GM21390 (cell line): ENCODE measurements at regions not wholly inside any gene's neighbourhood (a gene's known extent, or its start where the extent isn't known, plus 50 kb on each side); places are given as distances from the start of the nearest gene placed in this dataset.

Experiments
- ATAC-seq: cut with Tn5 transposase; IDR thresholded peaks from one replicate; pipeline ENCODE4 v1.9.1; 2021; ENCODE audit not compliant: unreplicated experiment

GRCh38 chr10:20958764-20959163 lies 61.7 kb upstream of the NEBL start:
- ATAC-seq, result no peak

- ATAC-seq, result no peak
Observed at GRCh38 chr10:20958225-20958624, 61.1 kb upstream of the NEBL start.

DNA sequence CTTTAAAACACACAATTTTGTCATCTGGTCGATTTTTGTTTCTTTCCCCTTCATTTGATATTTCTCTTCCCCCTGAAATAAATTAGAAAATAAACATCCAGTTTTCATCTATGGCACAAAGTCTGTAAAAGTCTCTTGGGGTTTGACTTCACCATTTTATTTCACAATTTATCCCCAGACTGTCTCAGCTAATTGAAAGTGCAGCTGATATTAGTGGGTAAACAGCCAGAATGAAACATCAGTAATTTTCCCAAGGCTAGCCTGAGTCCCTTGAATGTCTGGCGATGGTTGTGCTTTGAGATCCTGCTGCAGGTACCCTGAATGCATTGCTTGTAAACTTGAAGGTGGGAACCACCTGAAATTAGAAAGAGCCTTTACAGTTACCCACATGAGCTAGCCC lies 60.6 kb upstream of the NEBL start:
- no peak for ATAC-seq

GRCh38 chr10:20956843-20957242 lies 59.7 kb upstream of the NEBL start:
- no peak for ATAC-seq

- ATAC-seq, result no peak
Observed at GRCh38 chr10:20955355-20955893, 58.3 kb upstream of the NEBL start.

- ATAC-seq, result no peak
Observed at GRCh38 chr10:20954519-20954918, 57.4 kb upstream of the NEBL start.

GRCh38 chr10:20953120-20953519 lies 56.0 kb upstream of the NEBL start:
- ATAC-seq, result no peak

GRCh38 chr10:20949967-20950366 lies 52.9 kb upstream of the NEBL start:
- ATAC-seq, result no peak

GRCh38 chr10:20948686-20949327 lies 51.7 kb upstream of the NEBL start:
- peak; percentile 73 for ATAC-seq
